ENCODE measurements at regions not wholly inside any gene's neighbourhood (a gene's known extent, or its start where the extent isn't known, plus 50 kb on each side); places are given as distances from the start of the nearest gene placed in this dataset.
A peak's percentile ranks its signal among the peaks of the same experiment; 100 is the strongest.

- ATAC-seq = no peak
- Histone ChIP-seq H3K36me3 (replicated peaks in 1 of 2; ENCODE audit: control insufficient read depth in 1 of 2, insufficient read depth in 2 of 2, low read length in 2 of 2) (no peaks in the 10 kb centered on the region), H3K79me2 (ENCODE audit: insufficient read depth, low read length) (no peaks in the 10 kb centered on the region), H2AFZ (ENCODE audit: low read length) (no peak overlapping the region), H3K27ac (ENCODE audit: extremely low read length, insufficient read depth, low read length) (no peak overlapping the region), H3K9ac (ENCODE audit: insufficient read depth, low read depth, low read length) (no peak overlapping the region), H3K4me3 (replicated peaks in 1 of 3; ENCODE audit: insufficient read depth in 1 of 3, low read depth in 2 of 3, low read length in 3 of 3) (no peak overlapping the region), H3K4me2 (ENCODE audit: low read depth, low read length) (no peak overlapping the region), H3K4me1 (ENCODE audit: insufficient read depth, low read length) (peaks cover 31% of the 10 kb centered on the region), H4K20me1 (ENCODE audit: insufficient read depth, low read length) (no peaks in the 10 kb centered on the region), H3K27me3 (ENCODE audit: control insufficient read depth in 1 of 2, insufficient read depth in 2 of 2, low read length in 2 of 2) (no peaks in the 10 kb centered on the region), H3K9me3 (ENCODE audit: low read length) (peaks cover 13% of the 10 kb centered on the region; the same call in 1 of the 2 replicates)
- no TSS peak for BruUV-seq (replicated peaks)
- in situ Hi-C loops (cut with HindIII; ENCODE audit: extremely low pct_ligation_motif_present, low pct_unique_long_range_greater_than_20kb) = no loop called here
- FAIRE-seq = no peak
- POLR2A ChIA-PET = no interaction called here
- DNase-seq (ENCODE audit: low spot score) = no peak
- 44% methylated on average over 1 of the region's 1 CpG for WGBS (ENCODE audit: low lambda C conversion rate)
- intact Hi-C loops (cut with micrococcal nuclease; ENCODE audit: unreplicated experiment) = no loop called here
- CTCF ChIA-PET (ENCODE audit: low intra/inter-chr PET ratio, low total read pairs) = no interaction called here
- TF ChIP-seq ATM (IDR thresholded peaks at IDR 0.05; ENCODE audit: borderline replicate concordance) (0 out of 2 replicates have a peak, but pooled peaks have one; percentile 17), FOXK2 (IDR thresholded peaks at IDR 0.05) (0 out of 2 replicates have a peak, but pooled peaks have one; percentile 21), MBNL3 (CRISPR knock-in tag; conservative IDR thresholded peaks at IDR 0.05) (no peak), FOXP1 (IDR thresholded peaks at IDR 0.05) (peak; percentile 52; the same call in 1 of the 2 replicates), FOXP1 (CRISPR knock-in tag; IDR thresholded peaks at IDR 0.05) (no peak), ZNF773 (CRISPR knock-in tag; IDR thresholded peaks at IDR 0.05; ENCODE audit: borderline replicate concordance) (no peak)
Observed at GRCh38 chr20:1818247-1818840, 76.9 kb upstream of the SIRPA start.

DNA sequence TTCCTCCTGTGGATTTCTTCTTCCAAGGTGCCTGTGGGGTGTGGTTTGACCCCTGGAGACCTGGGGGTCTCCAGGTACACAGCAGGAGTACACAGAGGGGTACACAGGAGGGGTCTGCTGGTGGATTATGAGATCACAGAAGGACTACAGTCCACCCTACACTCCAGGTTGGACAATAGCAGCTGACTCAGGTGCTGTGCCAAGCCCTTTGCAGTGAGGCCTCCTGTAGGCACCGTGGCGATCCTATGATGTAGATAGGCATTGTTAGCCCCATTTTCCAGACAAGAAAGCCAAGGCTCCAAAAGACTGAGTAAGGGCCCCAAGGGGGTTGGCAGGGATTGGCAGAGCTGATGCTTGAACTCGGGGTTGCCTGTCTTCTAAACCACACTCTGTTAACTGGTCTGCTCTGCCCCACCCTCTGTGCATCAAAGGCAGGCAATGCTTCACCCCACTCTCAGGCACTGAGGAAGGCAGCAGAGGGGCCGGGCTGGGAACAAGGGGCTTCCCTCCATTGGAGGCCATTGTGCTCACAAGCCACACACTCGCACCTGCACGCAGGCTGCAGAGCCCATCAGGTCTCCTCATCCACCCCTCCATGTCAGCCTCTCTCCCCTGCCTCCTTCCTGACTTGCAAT, 77.5 kb upstream of the SIRPA start:
- ChIA-PET POLR2A (interaction anchor here (1.1 kb wide), 1 partner anchor 11 kb away, joined by 4 read pairs; no protein-coding TSS in a partner anchor), CTCF (ENCODE audit: low intra/inter-chr PET ratio, low total read pairs) (no interaction called here)
- Histone ChIP-seq H3K4me2 (ENCODE audit: low read depth, low read length) (no peak overlapping the region), H3K27ac (ENCODE audit: extremely low read length, insufficient read depth, low read length) (no peak overlapping the region), H3K79me2 (ENCODE audit: insufficient read depth, low read length) (no peaks in the 10 kb centered on the region), H3K4me1 (ENCODE audit: insufficient read depth, low read length) (peaks cover 37% of the 10 kb centered on the region), H3K36me3 (replicated peaks in 1 of 2; ENCODE audit: control insufficient read depth in 1 of 2, insufficient read depth in 2 of 2, low read length in 2 of 2) (no peaks in the 10 kb centered on the region), H4K20me1 (ENCODE audit: insufficient read depth, low read length) (no peaks in the 10 kb centered on the region), H3K9ac (ENCODE audit: insufficient read depth, low read depth, low read length) (no peak overlapping the region), H3K27me3 (ENCODE audit: control insufficient read depth in 1 of 2, insufficient read depth in 2 of 2, low read length in 2 of 2) (no peaks in the 10 kb centered on the region), H3K4me3 (replicated peaks in 1 of 3; ENCODE audit: insufficient read depth in 1 of 3, low read depth in 2 of 3, low read length in 3 of 3) (no peak overlapping the region), H3K9me3 (ENCODE audit: low read length) (peaks cover 7% of the 10 kb centered on the region; the same call in 1 of the 2 replicates), H2AFZ (ENCODE audit: low read length) (no peak overlapping the region)
- TF ChIP-seq ADNP (CRISPR knock-in tag; IDR thresholded peaks at IDR 0.05) (no peak), ZNF629 (CRISPR knock-in tag; conservative IDR thresholded peaks at IDR 0.05) (0 out of 2 replicates have a peak, but pooled peaks have one; percentile 9)
- TF ChIP-seq, protein P1, sequence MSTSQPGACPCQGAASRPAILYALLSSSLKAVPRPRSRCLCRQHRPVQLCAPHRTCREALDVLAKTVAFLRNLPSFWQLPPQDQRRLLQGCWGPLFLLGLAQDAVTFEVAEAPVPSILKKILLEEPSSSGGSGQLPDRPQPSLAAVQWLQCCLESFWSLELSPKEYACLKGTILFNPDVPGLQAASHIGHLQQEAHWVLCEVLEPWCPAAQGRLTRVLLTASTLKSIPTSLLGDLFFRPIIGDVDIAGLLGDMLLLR (CRISPR knock-in tag; IDR thresholded peaks at IDR 0.05) = no peak
- no TSS peak for BruUV-seq (replicated peaks)
- intact Hi-C loops (cut with micrococcal nuclease; ENCODE audit: unreplicated experiment) = no loop called here
- in situ Hi-C loops (cut with HindIII; ENCODE audit: extremely low pct_ligation_motif_present, low pct_unique_long_range_greater_than_20kb) = no loop called here
- FAIRE-seq (no peak), ATAC-seq (peak; percentile 36; the same call in 1 of the 3 replicates), DNase-seq (ENCODE audit: low spot score) (no peak)
- WGBS (ENCODE audit: low lambda C conversion rate) = 72% methylated on average over 6 of the region's 6 CpGs

Data from HepG2 (cell line).